BE2C (cell line): ENCODE measurements at regions not wholly inside any gene's neighbourhood (a gene's known extent, or its start where the extent isn't known, plus 50 kb on each side); places are given as distances from the start of the nearest gene placed in this dataset.

Experiments used
- DNase-seq: peaks from one replicate; pipeline ENCODE4 v3.0.0-alpha.2; 2020
- H3K27me3 ChIP-seq: fragments of 250-450 bp; sonication (Bioruptor Pico); 2 replicates; pipeline ENCODE4 v1.5.1; 2020; ENCODE audit warnings: mild to moderate bottlenecking
- H3K36me3 ChIP-seq: fragments of 250-450 bp; sonication (Bioruptor Pico); 2 replicates; pipeline ENCODE4 v1.5.1; 2020; ENCODE audit warnings: mild to moderate bottlenecking
- H3K4me1 ChIP-seq: fragments of 250-450 bp; sonication (Bioruptor Pico); 2 replicates; pipeline ENCODE4 v1.5.1; 2020
- H3K4me3 ChIP-seq: 2 replicates; pipeline ENCODE4 v1.5.1; 2011; ENCODE audit warnings: low read depth, low read length
- H3K9me3 ChIP-seq: fragments of 250-450 bp; sonication (Bioruptor Pico); 2 replicates; pipeline ENCODE4 v1.5.1; 2020
- CTCF ChIP-seq: IDR thresholded peaks from 2 replicates; pipeline ENCODE4 v1.5.1; 2012; ENCODE audit warnings: mild to moderate bottlenecking, low read depth, low read length

- TF ChIP-seq CTCF = no peak
- H3K4me3 ChIP-seq = no peak overlapping the region
- H3K4me1 ChIP-seq = no peaks in the 10 kb centered on the region
- H3K27me3 ChIP-seq = no peaks in the 10 kb centered on the region
- no peaks in the 10 kb centered on the region for H3K36me3 ChIP-seq
- no peaks in the 10 kb centered on the region for H3K9me3 ChIP-seq
- no peak for DNase-seq
These were observed 448.2 kb upstream of the SETBP1 start for GRCh38 chr18:44232500-44232899.

DNA sequence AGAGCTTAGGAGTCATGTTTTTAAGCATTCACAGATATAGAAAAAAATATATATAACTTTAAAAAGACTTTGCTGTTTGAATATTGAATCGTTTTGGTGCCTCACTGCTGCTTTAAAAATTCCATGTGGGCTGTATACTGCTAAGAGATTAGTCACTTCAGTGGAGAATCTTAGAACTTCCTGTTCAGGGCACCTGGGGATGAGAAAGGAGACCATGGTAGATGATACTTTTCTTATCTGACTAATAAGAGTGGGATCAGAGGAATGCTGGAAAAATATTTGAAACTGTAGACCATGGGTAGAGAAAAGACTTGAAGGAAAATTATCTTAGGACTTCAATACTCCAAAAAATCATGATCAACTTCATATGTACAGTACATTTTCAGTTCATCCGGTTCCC, 442.2 kb upstream of the SETBP1 start:
- TF ChIP-seq CTCF = no peak
- no peaks in the 10 kb centered on the region for H3K9me3 ChIP-seq

GRCh38 chr18:44238911-44239310, 441.8 kb upstream of the SETBP1 start:
- no peak for TF ChIP-seq CTCF
- Histone ChIP-seq H3K4me3 (no peak overlapping the region), H3K27me3 (peaks cover 5% of the 10 kb centered on the region), H3K9me3 (no peaks in the 10 kb centered on the region), H3K36me3 (no peaks in the 10 kb centered on the region), H3K4me1 (no peaks in the 10 kb centered on the region)
- no peak for DNase-seq

More for the DNA sequence above, 442.2 kb upstream of the SETBP1 start:
- no peaks in the 10 kb centered on the region for H3K36me3 ChIP-seq
- DNase-seq = no peak
- H3K4me1 ChIP-seq = no peaks in the 10 kb centered on the region
- peaks cover 5% of the 10 kb centered on the region for H3K27me3 ChIP-seq
- H3K4me3 ChIP-seq = no peak overlapping the region

GRCh38 chr18:44241020-44241419, 439.7 kb upstream of the SETBP1 start:
- TF ChIP-seq CTCF = no peak
- Histone ChIP-seq H3K27me3 (peaks cover 5% of the 10 kb centered on the region), H3K9me3 (no peaks in the 10 kb centered on the region), H3K4me3 (no peak overlapping the region), H3K36me3 (no peaks in the 10 kb centered on the region), H3K4me1 (no peaks in the 10 kb centered on the region)
- DNase-seq = no peak

DNA sequence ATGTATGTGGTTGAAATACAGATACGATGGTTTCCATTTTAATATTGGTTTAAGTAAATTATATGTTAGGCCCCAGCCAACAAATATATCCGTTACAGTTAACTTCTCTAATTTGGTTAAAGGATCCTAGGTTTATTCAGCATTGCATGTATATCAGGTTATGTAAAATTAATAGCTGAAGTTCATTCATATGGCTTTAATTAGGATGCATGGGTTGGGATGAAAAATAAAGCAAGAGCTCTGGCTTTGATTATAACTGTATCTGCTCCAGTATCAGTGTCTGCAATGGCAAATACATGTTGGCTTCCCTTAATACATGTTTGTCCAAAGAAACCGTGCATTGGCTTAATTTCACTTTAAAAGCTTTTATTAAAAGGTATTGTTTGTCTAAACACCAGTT, 435.7 kb upstream of the SETBP1 start:
- H3K27me3 ChIP-seq = peaks cover 5% of the 10 kb centered on the region
- no peaks in the 10 kb centered on the region for H3K36me3 ChIP-seq
- H3K4me1 ChIP-seq = no peaks in the 10 kb centered on the region
- no peak for TF ChIP-seq CTCF
- DNase-seq = no peak
- H3K4me3 ChIP-seq = no peak overlapping the region
- no peaks in the 10 kb centered on the region for H3K9me3 ChIP-seq

DNA sequence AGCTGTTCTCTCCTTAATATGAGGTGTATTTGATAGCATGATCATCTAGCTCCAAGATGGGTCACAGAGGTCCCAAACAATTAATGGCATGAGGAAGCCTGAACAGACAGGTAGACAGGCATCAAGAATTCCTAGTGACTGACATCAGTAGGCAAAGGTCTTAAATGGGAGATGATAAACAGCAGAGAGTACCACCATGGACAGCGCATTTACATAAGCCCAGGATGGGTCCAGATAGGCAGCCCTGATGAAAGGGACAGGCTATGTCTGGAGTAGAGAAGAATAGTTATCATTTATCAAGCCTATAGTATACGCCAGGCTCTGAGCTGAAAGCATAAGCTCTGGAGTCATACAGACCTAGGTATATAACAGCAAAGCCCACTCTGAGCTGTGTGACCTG, 434.7 kb upstream of the SETBP1 start:
- Histone ChIP-seq H3K4me1 (no peaks in the 10 kb centered on the region), H3K9me3 (no peaks in the 10 kb centered on the region), H3K36me3 (no peaks in the 10 kb centered on the region), H3K27me3 (peaks cover 5% of the 10 kb centered on the region), H3K4me3 (no peak overlapping the region)
- no peak for DNase-seq
- no peak for TF ChIP-seq CTCF
